ENCODE measurements at regions not wholly inside any gene's neighbourhood (a gene's known extent, or its start where the extent isn't known, plus 50 kb on each side); places are given as distances from the start of the nearest gene placed in this dataset.

DNA sequence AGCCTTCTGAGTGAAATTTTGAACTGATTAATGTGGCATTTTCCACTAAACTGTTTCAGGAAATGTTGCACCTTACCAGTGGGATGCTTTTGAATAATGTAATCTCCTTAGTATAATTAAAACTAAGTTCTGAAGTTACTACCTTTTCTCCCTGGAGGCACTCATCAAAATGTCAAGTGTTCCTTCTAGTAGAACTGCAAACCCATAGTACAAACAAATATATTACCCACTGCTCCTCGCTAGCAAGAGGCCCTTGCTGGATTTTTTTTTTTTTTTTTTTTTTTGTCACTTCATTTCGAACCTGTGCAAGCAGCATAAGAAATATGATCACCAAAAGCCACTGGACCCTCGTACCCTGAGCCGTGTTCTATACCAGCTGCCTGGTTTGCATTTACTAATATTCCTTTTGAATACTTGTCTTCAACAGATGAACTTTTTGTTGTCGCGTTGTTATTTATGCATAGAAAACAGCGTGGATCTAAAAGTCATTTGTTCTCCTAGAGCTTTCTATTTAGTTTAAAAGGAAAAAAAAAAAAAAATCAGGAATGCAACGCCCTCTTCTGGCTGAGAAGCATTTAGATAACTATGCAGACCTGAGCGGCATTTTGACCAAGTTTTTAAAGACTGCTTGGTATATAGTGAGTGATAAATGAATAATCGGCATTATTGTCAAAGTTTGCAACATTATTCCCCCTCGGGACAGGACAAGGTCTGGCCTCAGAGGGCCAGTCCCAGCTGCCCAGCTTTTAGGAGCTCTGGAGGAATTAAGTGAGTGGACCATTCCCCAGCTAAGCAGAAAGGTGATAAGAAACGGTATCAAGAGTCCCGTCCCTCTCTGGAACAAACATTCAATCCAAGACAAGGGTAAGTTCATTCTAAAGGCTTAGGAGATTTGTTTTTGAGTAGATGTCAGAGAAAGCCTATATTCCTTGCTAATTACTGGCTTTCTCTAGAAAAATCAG, 162.5 kb upstream of the KIF2A start:
- Histone ChIP-seq H3K27ac (ENCODE audit: low read depth, low read length) (no peak overlapping the region), H3K4me1 (ENCODE audit: insufficient read depth, low read length) (peaks cover 36% of the 10 kb centered on the region), H3K4me3 (ENCODE audit: low read length) (no peak overlapping the region), H3K9ac (ENCODE audit: low read depth, low read length) (no peak overlapping the region), H3K36me3 (ENCODE audit: insufficient read depth, low read length) (no peaks in the 10 kb centered on the region), H3K27me3 (ENCODE audit: insufficient read depth, low read length) (no peaks in the 10 kb centered on the region), H3K9me3 (ENCODE audit: insufficient read depth, low read depth, low read length) (no peaks in the 10 kb centered on the region; the same call in 1 of the 2 replicates)
- WGBS, result 31% methylated on average over 12 of the region's 13 CpGs

DNA sequence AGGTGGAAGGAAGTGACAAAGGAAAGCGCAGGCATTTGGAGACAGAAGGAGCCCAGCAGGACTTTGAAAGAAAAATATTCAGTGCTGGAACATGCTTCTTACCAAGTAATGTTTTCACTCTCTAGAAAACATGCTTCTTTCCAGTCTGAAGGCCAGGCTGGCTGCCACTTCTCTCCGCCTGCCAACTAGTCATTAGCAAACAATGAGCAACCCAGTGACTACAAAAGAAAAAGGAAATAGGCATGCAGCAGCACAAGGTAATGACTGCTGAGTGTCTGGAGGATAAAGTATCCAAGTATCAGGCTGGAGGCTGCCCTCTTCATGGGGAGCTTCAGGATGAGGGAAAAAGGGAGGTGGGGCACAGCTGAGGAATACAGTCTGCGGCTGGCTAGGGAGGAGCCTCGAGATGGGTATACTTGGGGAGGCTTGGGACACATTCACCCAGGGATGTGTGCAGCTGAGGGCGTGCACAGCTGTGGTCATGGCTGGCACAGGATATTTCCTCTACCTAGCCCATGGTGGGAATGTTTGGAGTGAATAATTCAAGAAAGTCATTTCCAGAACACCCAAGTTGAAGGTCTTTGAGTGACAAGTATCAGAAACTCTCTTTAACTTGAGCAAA, 161.5 kb upstream of the KIF2A start:
- no peak overlapping the region for H3K9ac ChIP-seq (ENCODE audit: low read depth, low read length)
- peaks cover 27% of the 10 kb centered on the region for H3K4me1 ChIP-seq (ENCODE audit: insufficient read depth, low read length)
- no peak overlapping the region for H3K27ac ChIP-seq (ENCODE audit: low read depth, low read length)
- no peaks in the 10 kb centered on the region for H3K27me3 ChIP-seq (ENCODE audit: insufficient read depth, low read length)
- no peak overlapping the region for H3K4me3 ChIP-seq (ENCODE audit: low read length)
- WGBS, result 87% methylated on average over 5 of the region's 5 CpGs
- H3K9me3 ChIP-seq (ENCODE audit: insufficient read depth, low read depth, low read length), result no peaks in the 10 kb centered on the region; the same call in 1 of the 2 replicates
- no peaks in the 10 kb centered on the region for H3K36me3 ChIP-seq (ENCODE audit: insufficient read depth, low read length)

DNA sequence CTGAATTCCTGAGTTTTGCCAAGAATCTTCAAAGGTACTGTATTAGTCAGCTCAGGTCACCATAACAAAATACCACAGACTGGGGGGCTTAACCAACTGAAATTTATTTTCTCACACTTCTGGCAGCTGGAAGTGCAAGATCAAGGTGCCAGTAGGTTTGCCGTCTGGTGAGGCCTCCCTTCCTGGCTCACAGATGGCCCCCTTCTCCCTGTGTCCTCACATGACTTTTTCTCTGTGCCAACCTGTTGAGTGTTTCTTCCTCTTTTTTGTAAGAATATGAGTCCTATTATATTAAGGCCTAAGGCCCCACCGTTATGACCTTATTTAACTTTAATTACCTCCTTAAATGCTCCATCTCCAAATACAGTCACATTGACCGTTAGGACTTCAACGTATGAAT, 156.1 kb upstream of the KIF2A start:
- no peaks in the 10 kb centered on the region for H3K36me3 ChIP-seq (ENCODE audit: insufficient read depth, low read length)
- H3K4me1 ChIP-seq (ENCODE audit: insufficient read depth, low read length), result no peaks in the 10 kb centered on the region
- H3K9ac ChIP-seq (ENCODE audit: low read depth, low read length), result no peak overlapping the region
- no peaks in the 10 kb centered on the region for H3K27me3 ChIP-seq (ENCODE audit: insufficient read depth, low read length)
- H3K27ac ChIP-seq (ENCODE audit: low read depth, low read length), result no peak overlapping the region
- H3K4me3 ChIP-seq (ENCODE audit: low read length), result no peak overlapping the region
- WGBS, result 94% methylated on average over 1 of the region's 4 CpGs
- H3K9me3 ChIP-seq (ENCODE audit: insufficient read depth, low read depth, low read length), result peaks cover 10% of the 10 kb centered on the region

DNA sequence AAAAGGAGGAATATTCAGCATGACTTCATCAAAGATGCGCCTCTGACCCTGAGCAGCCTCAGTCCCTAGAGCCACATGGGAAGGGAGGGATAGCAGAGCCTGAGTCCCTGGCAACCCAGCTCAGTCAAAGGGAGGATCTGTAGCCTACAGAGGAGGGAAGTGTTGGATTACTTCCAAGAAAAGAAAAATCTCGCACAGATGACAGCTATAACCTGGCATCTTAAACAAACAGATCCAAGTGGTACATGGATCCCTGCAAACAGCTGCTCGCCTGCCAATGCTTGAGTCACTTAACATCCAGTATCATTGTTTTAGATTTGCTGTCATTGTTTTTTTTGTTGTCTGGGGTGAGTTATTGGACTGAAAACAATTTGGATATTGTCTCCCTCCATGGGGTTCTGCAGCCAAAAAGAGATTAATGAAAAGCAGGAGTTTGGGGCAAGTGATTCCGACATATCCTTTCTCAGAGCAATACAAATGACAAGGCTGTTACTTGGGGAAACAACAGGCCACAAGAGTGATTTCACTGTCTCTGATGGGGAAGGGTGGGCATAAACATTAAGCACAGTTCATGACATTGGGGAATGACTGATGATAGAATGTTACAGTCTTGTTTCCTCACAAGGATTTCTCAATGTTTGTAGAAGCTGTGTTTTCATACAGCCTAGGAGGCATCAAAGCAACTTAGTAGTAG, 153.5 kb upstream of the KIF2A start:
- Histone ChIP-seq H3K9ac (ENCODE audit: low read depth, low read length) (no peak overlapping the region), H3K4me3 (ENCODE audit: low read length) (no peak overlapping the region), H3K4me1 (ENCODE audit: insufficient read depth, low read length) (no peaks in the 10 kb centered on the region), H3K36me3 (ENCODE audit: insufficient read depth, low read length) (no peaks in the 10 kb centered on the region), H3K9me3 (ENCODE audit: insufficient read depth, low read depth, low read length) (peaks cover 25% of the 10 kb centered on the region), H3K27me3 (ENCODE audit: insufficient read depth, low read length) (no peaks in the 10 kb centered on the region), H3K27ac (ENCODE audit: low read depth, low read length) (no peak overlapping the region)
- 92% methylated on average over 4 of the region's 4 CpGs for WGBS

DNA sequence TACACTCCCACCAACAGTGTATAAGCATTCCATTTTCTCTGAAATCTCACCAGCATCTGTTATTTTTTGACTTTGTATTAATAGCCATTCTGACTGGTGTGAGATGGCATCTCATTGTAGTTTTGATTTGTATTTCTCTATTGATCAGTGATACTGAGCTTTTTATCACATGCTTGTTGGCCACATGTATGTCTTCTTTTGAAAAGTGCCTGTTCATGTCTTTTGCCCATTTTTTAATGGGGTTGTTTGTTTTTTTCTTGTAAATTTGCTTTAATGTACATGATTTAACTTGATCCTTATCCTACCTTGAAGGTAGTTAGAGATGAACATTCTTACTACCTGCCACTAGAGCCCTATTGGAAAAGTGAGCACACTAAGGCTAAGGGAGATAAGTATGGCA, 151.2 kb upstream of the KIF2A start:
- no peak overlapping the region for H3K27ac ChIP-seq (ENCODE audit: low read depth, low read length)
- H3K36me3 ChIP-seq (ENCODE audit: insufficient read depth, low read length), result no peaks in the 10 kb centered on the region
- H3K4me3 ChIP-seq (ENCODE audit: low read length), result no peak overlapping the region
- no peaks in the 10 kb centered on the region for H3K27me3 ChIP-seq (ENCODE audit: insufficient read depth, low read length)
- no peak overlapping the region for H3K9ac ChIP-seq (ENCODE audit: low read depth, low read length)
- no peaks in the 10 kb centered on the region for H3K4me1 ChIP-seq (ENCODE audit: insufficient read depth, low read length)
- peaks cover 35% of the 10 kb centered on the region for H3K9me3 ChIP-seq (ENCODE audit: insufficient read depth, low read depth, low read length)

DNA sequence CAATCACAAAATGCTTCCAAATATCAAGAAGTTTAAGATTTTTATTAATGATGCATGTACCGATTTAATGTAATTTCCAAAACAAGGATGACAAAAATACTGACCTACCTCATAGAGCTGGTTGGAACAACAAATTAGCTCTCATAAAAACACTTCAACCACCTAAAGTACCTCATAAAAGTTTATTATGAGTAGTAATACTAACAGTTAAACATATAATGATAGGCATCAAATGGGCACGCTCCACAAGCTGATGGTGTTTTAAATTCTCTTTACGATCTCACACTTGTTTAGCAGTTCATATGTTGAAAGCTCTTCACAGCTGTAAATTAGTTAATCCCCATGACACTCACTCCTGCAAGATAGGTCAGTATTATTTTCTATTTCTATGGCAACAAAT, 150.0 kb upstream of the KIF2A start:
- no peaks in the 10 kb centered on the region for H3K36me3 ChIP-seq (ENCODE audit: insufficient read depth, low read length)
- peaks cover 35% of the 10 kb centered on the region for H3K9me3 ChIP-seq (ENCODE audit: insufficient read depth, low read depth, low read length)
- no peak overlapping the region for H3K4me3 ChIP-seq (ENCODE audit: low read length)
- 77% methylated on average over 2 of the region's 3 CpGs for WGBS
- no peak overlapping the region for H3K27ac ChIP-seq (ENCODE audit: low read depth, low read length)
- no peak overlapping the region for H3K9ac ChIP-seq (ENCODE audit: low read depth, low read length)
- no peaks in the 10 kb centered on the region for H3K4me1 ChIP-seq (ENCODE audit: insufficient read depth, low read length)
- H3K27me3 ChIP-seq (ENCODE audit: insufficient read depth, low read length), result no peaks in the 10 kb centered on the region

DNA sequence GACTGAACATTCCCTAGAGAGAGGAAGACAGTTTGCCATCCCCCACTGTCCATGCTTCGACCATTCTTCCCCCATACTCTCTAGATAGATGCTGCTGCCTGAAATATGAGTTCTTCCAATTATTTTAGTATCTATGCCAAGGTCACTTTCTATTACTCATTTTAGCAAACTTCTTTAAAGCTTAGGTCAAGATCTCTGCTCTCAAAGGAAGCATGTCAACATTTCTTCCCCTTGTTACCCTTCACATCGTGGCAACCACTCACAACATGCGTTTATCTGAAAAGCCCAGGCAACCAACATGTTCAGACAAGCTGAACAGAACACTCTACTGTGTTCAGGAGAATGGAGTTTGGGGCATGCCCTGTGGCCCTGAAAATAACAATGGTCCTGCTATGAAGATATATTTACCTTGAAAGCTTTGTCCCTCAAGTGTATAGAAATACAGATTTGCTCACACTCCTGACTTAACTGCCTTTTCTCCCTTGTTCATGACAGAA, 138.4 kb upstream of the KIF2A start:
- H3K36me3 ChIP-seq (ENCODE audit: insufficient read depth, low read length), result no peaks in the 10 kb centered on the region
- H3K9me3 ChIP-seq (ENCODE audit: insufficient read depth, low read depth, low read length), result 0 out of 2 replicates have a peak, but pooled peaks cover 2% of the 10 kb centered on the region
- no peak overlapping the region for H3K4me3 ChIP-seq (ENCODE audit: low read length)
- no peak overlapping the region for H3K9ac ChIP-seq (ENCODE audit: low read depth, low read length)
- H3K27ac ChIP-seq (ENCODE audit: low read depth, low read length), result no peak overlapping the region
- H3K27me3 ChIP-seq (ENCODE audit: insufficient read depth, low read length), result no peaks in the 10 kb centered on the region
- 94% methylated on average over 3 of the region's 3 CpGs for WGBS
- H3K4me1 ChIP-seq (ENCODE audit: insufficient read depth, low read length), result no peaks in the 10 kb centered on the region

DNA sequence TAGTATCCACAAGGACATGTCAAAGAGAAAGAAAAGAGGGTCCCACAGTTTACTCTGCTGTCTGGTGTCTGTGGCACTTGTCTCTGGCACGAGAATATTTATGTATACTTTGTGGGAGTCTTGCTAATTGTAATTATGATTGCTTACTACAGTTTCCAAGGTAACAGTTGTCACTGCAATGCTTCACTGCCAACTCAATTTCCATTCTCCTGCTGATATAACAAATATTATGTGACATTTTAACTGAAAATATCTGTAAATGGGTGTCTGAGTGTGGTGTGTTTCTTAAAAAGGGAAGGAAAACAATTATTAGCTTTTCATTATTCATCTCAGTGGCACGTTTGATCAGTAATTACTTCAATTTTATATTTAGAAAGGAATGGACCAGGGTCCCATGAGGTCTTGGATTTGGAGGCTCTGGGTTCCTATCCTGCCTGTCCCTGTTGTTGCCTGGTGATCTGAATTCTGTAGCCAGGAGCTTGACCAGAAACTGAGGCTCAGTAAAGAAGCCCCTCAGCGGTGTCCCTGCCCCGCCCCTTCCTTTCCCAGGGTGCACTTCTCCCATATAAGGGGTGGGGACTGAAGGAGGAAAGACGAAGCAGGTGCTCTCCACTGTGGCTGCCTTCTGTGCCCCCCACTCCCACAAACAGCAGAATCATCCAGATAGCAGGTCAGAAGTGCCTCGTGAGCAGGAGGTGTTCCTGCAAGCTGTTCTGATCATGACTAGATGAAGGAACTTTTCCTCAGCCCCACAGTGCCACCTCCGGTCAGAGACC, 137.3 kb upstream of the KIF2A start:
- Histone ChIP-seq H3K36me3 (ENCODE audit: insufficient read depth, low read length) (no peaks in the 10 kb centered on the region), H3K4me1 (ENCODE audit: insufficient read depth, low read length) (no peaks in the 10 kb centered on the region), H3K9me3 (ENCODE audit: insufficient read depth, low read depth, low read length) (no peaks in the 10 kb centered on the region), H3K27me3 (ENCODE audit: insufficient read depth, low read length) (no peaks in the 10 kb centered on the region), H3K9ac (ENCODE audit: low read depth, low read length) (no peak overlapping the region), H3K4me3 (ENCODE audit: low read length) (no peak overlapping the region), H3K27ac (ENCODE audit: low read depth, low read length) (no peak overlapping the region)
- 87% methylated on average over 6 of the region's 7 CpGs for WGBS

DNA sequence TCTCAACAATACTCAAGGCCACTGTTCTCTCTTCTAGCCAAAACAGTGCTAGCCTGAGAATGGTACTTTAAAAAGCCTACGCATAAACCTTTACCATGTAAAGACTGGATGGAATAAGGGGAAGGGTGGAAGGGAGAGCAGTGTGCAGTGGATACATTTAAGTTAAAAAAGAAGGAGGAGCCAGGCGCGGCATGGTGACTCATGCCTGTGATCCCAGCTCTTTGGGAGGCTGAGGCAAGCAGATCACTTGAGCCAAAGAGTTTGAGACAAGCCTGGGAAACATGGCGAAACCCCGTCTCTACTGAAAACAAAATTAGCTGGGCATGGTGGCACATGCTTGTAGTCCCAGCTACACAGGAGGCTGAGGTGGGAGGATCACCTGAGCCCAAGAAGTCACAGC, 127.7 kb upstream of the KIF2A start:
- no peak overlapping the region for H3K4me3 ChIP-seq (ENCODE audit: low read length)
- H3K27ac ChIP-seq (ENCODE audit: low read depth, low read length), result no peak overlapping the region
- H3K4me1 ChIP-seq (ENCODE audit: insufficient read depth, low read length), result no peaks in the 10 kb centered on the region
- WGBS, result 74% methylated on average over 5 of the region's 5 CpGs
- no peaks in the 10 kb centered on the region for H3K9me3 ChIP-seq (ENCODE audit: insufficient read depth, low read depth, low read length)
- H3K36me3 ChIP-seq (ENCODE audit: insufficient read depth, low read length), result no peaks in the 10 kb centered on the region
- H3K9ac ChIP-seq (ENCODE audit: low read depth, low read length), result no peak overlapping the region
- H3K27me3 ChIP-seq (ENCODE audit: insufficient read depth, low read length), result no peaks in the 10 kb centered on the region

DNA sequence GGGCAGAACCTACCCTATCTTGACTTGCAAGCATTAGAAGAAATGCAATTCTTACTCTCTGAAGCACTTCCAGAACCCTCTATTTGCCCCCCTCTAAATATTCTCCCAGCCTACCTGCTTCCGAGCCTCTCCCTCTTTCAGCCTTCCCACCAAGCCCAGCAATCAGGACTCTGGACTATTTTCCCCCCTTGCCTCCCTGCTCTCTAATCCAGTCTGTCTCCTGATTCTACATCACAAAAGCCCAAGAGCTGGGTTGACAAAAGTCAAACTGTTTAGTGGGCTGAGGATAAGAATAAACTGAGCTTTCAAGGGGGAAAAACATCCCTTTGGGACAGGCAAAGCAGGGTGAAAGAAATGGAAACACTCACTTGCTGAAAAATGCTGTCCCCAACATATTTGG, 123.2 kb upstream of the KIF2A start:
- no peak overlapping the region for H3K27ac ChIP-seq (ENCODE audit: low read depth, low read length)
- no peak overlapping the region for H3K4me3 ChIP-seq (ENCODE audit: low read length)
- WGBS, result 57% methylated on average over 1 of the region's 1 CpG
- no peaks in the 10 kb centered on the region for H3K27me3 ChIP-seq (ENCODE audit: insufficient read depth, low read length)
- no peaks in the 10 kb centered on the region for H3K36me3 ChIP-seq (ENCODE audit: insufficient read depth, low read length)
- H3K9ac ChIP-seq (ENCODE audit: low read depth, low read length), result no peak overlapping the region
- H3K4me1 ChIP-seq (ENCODE audit: insufficient read depth, low read length), result no peaks in the 10 kb centered on the region
- H3K9me3 ChIP-seq (ENCODE audit: insufficient read depth, low read depth, low read length), result no peaks in the 10 kb centered on the region
